HG02678 (cell line): ENCODE measurements at regions not wholly inside any gene's neighbourhood (a gene's known extent, or its start where the extent isn't known, plus 50 kb on each side); places are given as distances from the start of the nearest gene placed in this dataset.

Source experiments
- ATAC-seq: cut with Tn5 transposase; IDR thresholded peaks from one replicate; pipeline ENCODE4 v1.9.1; 2021; ENCODE audit warnings: mild to moderate bottlenecking, moderate library complexity; ENCODE audit not compliant: unreplicated experiment

GRCh38 chr2:236671896-236672562, 102.4 kb downstream of the ACKR3 start:
- no peak for ATAC-seq

GRCh38 chr2:236672606-236673005, 103.0 kb downstream of the ACKR3 start:
- no peak for ATAC-seq

- ATAC-seq, result no peak
Measured at GRCh38 chr2:236673126-236673822, 103.6 kb downstream of the ACKR3 start.

GRCh38 chr2:236673823-236674185, 104.2 kb downstream of the ACKR3 start:
- no peak for ATAC-seq

- no peak for ATAC-seq
Measured at GRCh38 chr2:236674238-236674637, 104.6 kb downstream of the ACKR3 start.

- ATAC-seq, result no peak
Measured at GRCh38 chr2:236674646-236675045, 105.0 kb downstream of the ACKR3 start.

- no peak for ATAC-seq
Measured at GRCh38 chr2:236675051-236675450, 105.4 kb downstream of the ACKR3 start.

GRCh38 chr2:236675526-236675925, 105.9 kb downstream of the ACKR3 start:
- ATAC-seq, result no peak

- ATAC-seq, result no peak
Measured at GRCh38 chr2:236676136-236676873, 106.7 kb downstream of the ACKR3 start.

- ATAC-seq, result no peak
Measured at GRCh38 chr2:236677368-236677767, 107.7 kb downstream of the ACKR3 start.

GRCh38 chr2:236678307-236678975, 108.8 kb downstream of the ACKR3 start:
- ATAC-seq, result no peak

GRCh38 chr2:236679884-236680860, 110.5 kb downstream of the ACKR3 start:
- no peak for ATAC-seq

GRCh38 chr2:236682651-236683422, 113.2 kb downstream of the ACKR3 start:
- no peak for ATAC-seq

- ATAC-seq, result no peak
Measured at GRCh38 chr2:236684504-236685256, 115.1 kb downstream of the ACKR3 start.

- no peak for ATAC-seq
Measured at GRCh38 chr2:236685361-236685760, 115.7 kb downstream of the ACKR3 start.

GRCh38 chr2:236685979-236686520, 116.4 kb downstream of the ACKR3 start:
- ATAC-seq, result no peak

GRCh38 chr2:236686561-236686960, 116.9 kb downstream of the ACKR3 start:
- ATAC-seq, result no peak

GRCh38 chr2:236687296-236687965, 117.8 kb downstream of the ACKR3 start:
- no peak for ATAC-seq
